ENCODE measurements at regions not wholly inside any gene's neighbourhood (a gene's known extent, or its start where the extent isn't known, plus 50 kb on each side); places are given as distances from the start of the nearest gene placed in this dataset.

DNA sequence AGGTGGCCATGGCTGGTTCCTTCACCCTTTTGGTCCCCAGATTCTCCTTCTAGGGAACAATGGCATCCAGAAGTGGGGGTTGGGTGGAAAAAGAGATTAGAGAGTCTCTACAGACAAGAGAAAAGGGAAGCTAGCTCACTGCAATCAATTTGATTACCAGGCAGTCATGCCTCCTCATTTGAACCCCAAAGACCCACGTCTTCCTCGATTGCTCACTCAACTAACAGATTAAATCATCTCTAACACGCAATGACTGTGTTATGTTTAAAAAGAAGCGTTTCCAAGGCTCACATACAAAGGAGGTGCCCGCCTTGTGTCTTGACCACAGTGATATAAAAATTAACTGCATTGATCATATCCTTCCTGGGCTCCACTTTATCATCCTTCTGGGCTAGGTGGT lies 57.6 kb downstream of the BHLHE40 start:
- TF ChIP-seq EP300 (conservative IDR thresholded peaks at IDR 0.05; ENCODE audit: poor library complexity, severe bottlenecking): no peak
- TF ChIP-seq MXI1 (conservative IDR thresholded peaks at IDR 0.05; ENCODE audit: poor library complexity, severe bottlenecking): no peak
- no peak for TF ChIP-seq POLR2AphosphoS5 (IDR thresholded peaks at IDR 0.05)
- TF ChIP-seq, protein P1, sequence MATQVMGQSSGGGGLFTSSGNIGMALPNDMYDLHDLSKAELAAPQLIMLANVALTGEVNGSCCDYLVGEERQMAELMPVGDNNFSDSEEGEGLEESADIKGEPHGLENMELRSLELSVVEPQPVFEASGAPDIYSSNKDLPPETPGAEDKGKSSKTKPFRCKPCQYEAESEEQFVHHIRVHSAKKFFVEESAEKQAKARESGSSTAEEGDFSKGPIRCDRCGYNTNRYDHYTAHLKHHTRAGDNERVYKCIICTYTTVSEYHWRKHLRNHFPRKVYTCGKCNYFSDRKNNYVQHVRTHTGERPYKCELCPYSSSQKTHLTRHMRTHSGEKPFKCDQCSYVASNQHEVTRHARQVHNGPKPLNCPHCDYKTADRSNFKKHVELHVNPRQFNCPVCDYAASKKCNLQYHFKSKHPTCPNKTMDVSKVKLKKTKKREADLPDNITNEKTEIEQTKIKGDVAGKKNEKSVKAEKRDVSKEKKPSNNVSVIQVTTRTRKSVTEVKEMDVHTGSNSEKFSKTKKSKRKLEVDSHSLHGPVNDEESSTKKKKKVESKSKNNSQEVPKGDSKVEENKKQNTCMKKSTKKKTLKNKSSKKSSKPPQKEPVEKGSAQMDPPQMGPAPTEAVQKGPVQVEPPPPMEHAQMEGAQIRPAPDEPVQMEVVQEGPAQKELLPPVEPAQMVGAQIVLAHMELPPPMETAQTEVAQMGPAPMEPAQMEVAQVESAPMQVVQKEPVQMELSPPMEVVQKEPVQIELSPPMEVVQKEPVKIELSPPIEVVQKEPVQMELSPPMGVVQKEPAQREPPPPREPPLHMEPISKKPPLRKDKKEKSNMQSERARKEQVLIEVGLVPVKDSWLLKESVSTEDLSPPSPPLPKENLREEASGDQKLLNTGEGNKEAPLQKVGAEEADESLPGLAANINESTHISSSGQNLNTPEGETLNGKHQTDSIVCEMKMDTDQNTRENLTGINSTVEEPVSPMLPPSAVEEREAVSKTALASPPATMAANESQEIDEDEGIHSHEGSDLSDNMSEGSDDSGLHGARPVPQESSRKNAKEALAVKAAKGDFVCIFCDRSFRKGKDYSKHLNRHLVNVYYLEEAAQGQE (IDR thresholded peaks at IDR 0.05; ENCODE audit: borderline replicate concordance): no peak
- TF ChIP-seq, protein P2, sequence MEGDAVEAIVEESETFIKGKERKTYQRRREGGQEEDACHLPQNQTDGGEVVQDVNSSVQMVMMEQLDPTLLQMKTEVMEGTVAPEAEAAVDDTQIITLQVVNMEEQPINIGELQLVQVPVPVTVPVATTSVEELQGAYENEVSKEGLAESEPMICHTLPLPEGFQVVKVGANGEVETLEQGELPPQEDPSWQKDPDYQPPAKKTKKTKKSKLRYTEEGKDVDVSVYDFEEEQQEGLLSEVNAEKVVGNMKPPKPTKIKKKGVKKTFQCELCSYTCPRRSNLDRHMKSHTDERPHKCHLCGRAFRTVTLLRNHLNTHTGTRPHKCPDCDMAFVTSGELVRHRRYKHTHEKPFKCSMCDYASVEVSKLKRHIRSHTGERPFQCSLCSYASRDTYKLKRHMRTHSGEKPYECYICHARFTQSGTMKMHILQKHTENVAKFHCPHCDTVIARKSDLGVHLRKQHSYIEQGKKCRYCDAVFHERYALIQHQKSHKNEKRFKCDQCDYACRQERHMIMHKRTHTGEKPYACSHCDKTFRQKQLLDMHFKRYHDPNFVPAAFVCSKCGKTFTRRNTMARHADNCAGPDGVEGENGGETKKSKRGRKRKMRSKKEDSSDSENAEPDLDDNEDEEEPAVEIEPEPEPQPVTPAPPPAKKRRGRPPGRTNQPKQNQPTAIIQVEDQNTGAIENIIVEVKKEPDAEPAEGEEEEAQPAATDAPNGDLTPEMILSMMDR (IDR thresholded peaks at IDR 0.05; ENCODE audit: poor library complexity, severe bottlenecking): no peak
- TF ChIP-seq EZH2 (IDR thresholded peaks at IDR 0.05; ENCODE audit: borderline replicate concordance, insufficient read depth, low read length, poor library complexity, severe bottlenecking): no peak

All from neural cell (in vitro differentiated cells).